CD8-positive, alpha-beta memory T cell (primary cell): ENCODE measurements at regions not wholly inside any gene's neighbourhood (a gene's known extent, or its start where the extent isn't known, plus 50 kb on each side); places are given as distances from the start of the nearest gene placed in this dataset.

Source experiments
- CTCF ChIA-PET: fragments of 350-600 bp; sonication (Branson Sonifier 250); formaldehyde crosslinking; loops from one replicate; lab custom pipeline; 2021; ENCODE audit warnings: antibody characterized with exemption; lab: Charles Lee
- POLR2A ChIA-PET: fragments of 350-600 bp; sonication (Branson Sonifier 250); formaldehyde crosslinking; loops from one replicate; lab custom pipeline; 2021; ENCODE audit warnings: antibody characterized with exemption; lab: Charles Lee
- DNase-seq, 5 donors: peaks; one replicate each; pipeline versions ENCODE4 v3.0.0 to v3.0.0-alpha.2; 2020 to 2022; ENCODE audit warnings: mixed read lengths in 1 of 5
- H3K27ac ChIP-seq: one replicate; pipeline ENCODE4 v1.7.0; 2013; ENCODE audit warnings: low read depth, mild to moderate bottlenecking, low read length, moderate library complexity
- H3K27me3 ChIP-seq: 2 replicates; pipeline ENCODE4 v1.7.0; 2013; ENCODE audit warnings: low read length, mild to moderate bottlenecking; ENCODE audit not compliant: insufficient read depth, poor library complexity, severe bottlenecking
- H3K36me3 ChIP-seq: 2 replicates; pipeline ENCODE4 v1.7.0; 2013; ENCODE audit warnings: mild to moderate bottlenecking, low read length, moderate library complexity; ENCODE audit not compliant: insufficient read depth
- H3K4me1 ChIP-seq: 2 replicates; pipeline ENCODE4 v1.7.0; 2013; ENCODE audit warnings: mild to moderate bottlenecking, low read length, moderate library complexity; ENCODE audit not compliant: insufficient read depth
- H3K4me3 ChIP-seq: 2 replicates; pipeline ENCODE4 v1.7.0; 2013; ENCODE audit warnings: mild to moderate bottlenecking, low read length
- H3K9me3 ChIP-seq: 2 replicates; pipeline ENCODE4 v1.7.0; 2013; ENCODE audit warnings: mild to moderate bottlenecking, low read length
- H3K27ac Mint-ChIP-seq, 8 donors: one replicate each; pipeline ENCODE4 v1.8.0; 2020 to 2021; ENCODE audit warnings: mixed read lengths in 8 of 8, mild to moderate bottlenecking in 6 of 8, inconsistent platforms in 3 of 8, moderate library complexity in 3 of 8
- H3K27me3 Mint-ChIP-seq, 2 donors: one replicate each; pipeline ENCODE4 v1.8.0; 2020 to 2021; ENCODE audit warnings: mixed read lengths in 2 of 2, mild to moderate bottlenecking in 1 of 2, moderate library complexity in 1 of 2
- H3K36me3 Mint-ChIP-seq, 3 donors: one replicate each; pipeline ENCODE4 v1.8.0; 2020 to 2021; ENCODE audit warnings: mixed read lengths in 3 of 3, inconsistent platforms in 1 of 3, mild to moderate bottlenecking in 1 of 3
- H3K4me1 Mint-ChIP-seq, 3 donors: one replicate each; pipeline ENCODE4 v1.8.0; 2020 to 2021; ENCODE audit warnings: mixed read lengths in 3 of 3, inconsistent platforms in 1 of 3, mild to moderate bottlenecking in 1 of 3
- H3K4me3 Mint-ChIP-seq, 7 donors: one replicate each; pipeline ENCODE4 v1.8.0; 2020 to 2021; ENCODE audit warnings: mixed read lengths in 7 of 7, mild to moderate bottlenecking in 6 of 7, moderate library complexity in 4 of 7, inconsistent platforms in 2 of 7
- H3K9me3 Mint-ChIP-seq, 5 donors: one replicate each; pipeline ENCODE4 v1.8.0; 2020 to 2022; ENCODE audit warnings: mixed read lengths in 5 of 5, mild to moderate bottlenecking in 3 of 5, moderate library complexity in 2 of 5, inconsistent platforms in 1 of 5

DNA sequence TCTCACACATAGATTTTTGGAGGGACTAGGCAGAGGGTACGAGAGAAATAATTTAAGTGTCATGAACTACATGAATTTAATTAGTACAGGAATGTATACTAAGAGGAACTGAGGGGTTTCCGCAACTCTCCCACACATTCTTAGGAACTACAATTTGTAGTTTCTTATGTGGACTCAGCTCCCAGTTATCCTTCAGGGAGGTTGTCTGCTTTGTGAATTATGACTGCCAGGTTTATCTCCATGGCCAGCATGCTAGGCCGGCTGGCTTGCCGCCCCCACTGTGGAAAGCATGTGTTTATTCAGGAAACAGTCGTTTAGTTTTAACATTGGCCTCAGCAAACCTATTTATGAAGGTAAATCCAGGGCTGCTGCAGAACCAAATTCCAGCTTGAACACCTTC, 415.0 kb downstream of the KCTD16 start:
- DNase-seq: no peak
- Mint-ChIP-seq H3K36me3 (no peaks in the 10 kb centered on the region), H3K4me3 (no peak overlapping the region), H3K27ac (no peak overlapping the region), H3K9me3 (peaks cover 0 to 5% (median 2%) of the 10 kb centered on the region in 5 donors), H3K27me3 (no peaks in the 10 kb centered on the region), H3K4me1 (no peaks in the 10 kb centered on the region)
- ChIA-PET CTCF (no interaction called here), POLR2A (no interaction called here)
- Histone ChIP-seq H3K27me3 (no peaks in the 10 kb centered on the region), H3K9me3 (no peaks in the 10 kb centered on the region), H3K4me3 (no peak overlapping the region), H3K36me3 (no peaks in the 10 kb centered on the region), H3K27ac (no peak overlapping the region), H3K4me1 (no peaks in the 10 kb centered on the region)

DNA sequence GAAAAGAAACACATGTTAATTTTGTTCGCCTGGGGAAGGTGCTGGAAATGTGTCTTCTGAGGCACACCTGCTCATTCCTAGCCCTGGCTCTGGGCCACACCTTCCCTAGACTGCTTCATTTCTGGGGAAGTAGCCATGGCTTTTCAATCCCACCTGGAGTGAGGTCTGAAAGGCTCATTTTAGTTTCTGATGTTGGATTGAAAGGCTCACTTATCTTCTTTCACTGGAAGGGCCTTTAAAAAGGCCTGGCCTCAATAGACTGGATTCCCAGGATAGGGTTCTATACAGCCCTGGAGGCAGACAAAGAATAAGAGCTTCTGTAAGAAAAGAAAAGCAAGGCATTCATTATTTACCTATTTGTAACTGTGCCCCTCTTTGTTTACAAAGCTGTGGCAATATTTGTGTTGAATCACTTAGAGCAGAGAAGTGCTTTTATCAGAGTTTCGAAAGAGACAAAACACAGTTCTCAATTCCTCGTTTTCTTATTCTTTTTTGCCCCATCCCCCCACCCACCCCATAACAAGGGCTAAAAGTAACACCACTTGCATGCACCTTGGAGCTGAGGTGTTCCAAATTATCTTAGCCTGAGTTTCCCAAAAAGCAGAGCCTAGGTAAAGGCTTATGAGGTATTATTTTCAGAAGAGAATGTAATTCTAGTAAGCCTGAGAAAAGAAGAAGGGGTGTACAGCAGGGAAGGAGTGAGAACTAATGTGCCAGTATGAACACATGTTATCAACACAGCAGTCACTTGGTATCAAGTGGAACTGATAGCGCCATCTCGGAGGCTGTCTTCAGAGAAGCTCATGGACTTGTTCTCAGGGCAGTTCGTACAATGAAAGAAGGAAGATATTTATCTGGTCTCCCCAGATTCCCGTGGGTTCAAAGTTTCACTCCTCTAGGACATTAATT, 413.1 kb downstream of the KCTD16 start:
- peak overlapping the region in 1 of 8 donors; percentile 22 for H3K27ac Mint-ChIP-seq
- no peaks in the 10 kb centered on the region for H3K9me3 ChIP-seq
- no peaks in the 10 kb centered on the region for H3K27me3 ChIP-seq
- H3K4me1 ChIP-seq: no peaks in the 10 kb centered on the region
- H3K36me3 ChIP-seq: no peaks in the 10 kb centered on the region
- H3K4me1 Mint-ChIP-seq: no peaks in the 10 kb centered on the region
- no peak overlapping the region for H3K4me3 ChIP-seq
- no peak overlapping the region for H3K27ac ChIP-seq
- no peaks in the 10 kb centered on the region for H3K36me3 Mint-ChIP-seq
- peaks cover 2 to 7% (median 3%) of the 10 kb centered on the region in 5 donors for H3K9me3 Mint-ChIP-seq
- POLR2A ChIA-PET: no interaction called here
- no peak for DNase-seq
- no peak overlapping the region for H3K4me3 Mint-ChIP-seq
- no peaks in the 10 kb centered on the region for H3K27me3 Mint-ChIP-seq
- CTCF ChIA-PET: no interaction called here

DNA sequence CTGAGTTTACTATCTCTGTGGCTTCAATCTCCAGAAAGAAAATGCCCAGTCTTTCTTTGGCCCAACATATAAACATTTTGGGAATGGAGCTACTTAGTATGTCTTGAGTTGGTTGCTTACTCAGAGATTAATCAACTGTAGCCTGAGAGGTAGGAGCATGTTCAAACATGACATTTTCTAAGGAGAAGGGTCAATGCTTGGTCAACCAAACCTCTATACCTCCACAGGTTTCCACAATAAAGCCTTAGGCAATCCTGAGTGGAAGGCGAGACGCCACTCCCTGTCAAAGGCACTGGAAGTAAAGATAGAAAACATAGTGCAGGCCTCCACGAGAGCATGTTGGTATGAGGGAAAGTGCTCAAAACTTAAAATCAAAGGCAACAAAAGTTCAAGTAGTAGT, 411.4 kb downstream of the KCTD16 start:
- DNase-seq: no peak
- ChIA-PET POLR2A (no interaction called here), CTCF (no interaction called here)
- no peak overlapping the region for H3K27ac Mint-ChIP-seq
- peaks cover 2 to 7% (median 3%) of the 10 kb centered on the region in 5 donors for H3K9me3 Mint-ChIP-seq
- H3K27me3 Mint-ChIP-seq: no peaks in the 10 kb centered on the region
- H3K4me1 Mint-ChIP-seq: no peaks in the 10 kb centered on the region
- no peak overlapping the region for H3K27ac ChIP-seq
- no peak overlapping the region for H3K4me3 Mint-ChIP-seq
- no peaks in the 10 kb centered on the region for H3K27me3 ChIP-seq
- H3K4me1 ChIP-seq: no peaks in the 10 kb centered on the region
- H3K4me3 ChIP-seq: no peak overlapping the region
- no peaks in the 10 kb centered on the region for H3K36me3 ChIP-seq
- H3K36me3 Mint-ChIP-seq: no peaks in the 10 kb centered on the region
- H3K9me3 ChIP-seq: no peaks in the 10 kb centered on the region

DNA sequence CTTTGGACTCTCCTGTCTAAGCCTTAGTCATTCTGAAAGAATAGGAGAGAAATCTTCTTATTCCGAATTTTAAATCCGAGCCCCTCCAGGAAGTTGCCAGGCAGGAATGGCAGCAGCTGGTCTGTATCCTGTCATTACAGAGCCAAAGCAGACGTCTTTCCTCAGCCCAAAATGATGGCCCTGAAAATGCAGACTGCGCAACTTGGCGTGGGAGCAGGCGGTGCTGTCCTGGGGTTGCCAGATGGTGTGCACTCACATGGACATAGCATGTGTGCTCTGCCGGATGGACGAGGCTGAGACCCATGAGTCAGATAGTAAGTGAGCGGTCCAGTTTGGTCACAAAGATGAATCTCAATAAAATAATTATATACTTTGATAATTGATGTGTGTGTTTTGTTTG, 410.4 kb downstream of the KCTD16 start:
- no peaks in the 10 kb centered on the region for H3K4me1 ChIP-seq
- no peak overlapping the region for H3K4me3 ChIP-seq
- H3K27ac ChIP-seq: no peak overlapping the region
- no peaks in the 10 kb centered on the region for H3K27me3 ChIP-seq
- H3K4me1 Mint-ChIP-seq: no peaks in the 10 kb centered on the region
- H3K27me3 Mint-ChIP-seq: no peaks in the 10 kb centered on the region
- ChIA-PET POLR2A (no interaction called here), CTCF (no interaction called here)
- no peaks in the 10 kb centered on the region for H3K36me3 ChIP-seq
- DNase-seq: no peak
- no peak overlapping the region for H3K4me3 Mint-ChIP-seq
- H3K27ac Mint-ChIP-seq: no peak overlapping the region
- H3K9me3 ChIP-seq: no peaks in the 10 kb centered on the region
- peaks cover 2 to 7% (median 3%) of the 10 kb centered on the region in 5 donors for H3K9me3 Mint-ChIP-seq
- H3K36me3 Mint-ChIP-seq: no peaks in the 10 kb centered on the region

DNA sequence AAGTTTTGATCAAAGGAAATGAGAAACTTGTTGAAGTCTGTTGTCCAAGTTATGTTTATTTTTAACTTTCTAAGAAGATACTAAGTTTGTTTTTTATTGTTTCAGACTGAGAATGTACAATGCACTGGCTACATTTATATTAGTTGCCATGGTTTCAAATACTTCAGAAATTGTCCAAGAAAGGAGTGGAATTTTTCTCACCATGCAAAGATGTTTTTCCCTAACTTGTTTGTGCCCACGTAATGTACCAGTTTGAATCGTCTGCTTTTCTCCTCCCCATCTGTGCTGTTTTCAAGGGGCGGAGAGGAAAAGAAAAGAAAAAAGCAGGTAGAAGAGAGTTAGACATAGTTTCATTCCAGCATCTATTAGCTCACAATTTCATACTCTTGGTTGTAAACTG, 407.0 kb downstream of the KCTD16 start:
- Histone ChIP-seq H3K4me3 (no peak overlapping the region), H3K27ac (no peak overlapping the region), H3K36me3 (no peaks in the 10 kb centered on the region), H3K4me1 (no peaks in the 10 kb centered on the region), H3K9me3 (no peaks in the 10 kb centered on the region), H3K27me3 (no peaks in the 10 kb centered on the region)
- CTCF ChIA-PET: no interaction called here
- H3K4me1 Mint-ChIP-seq: no peaks in the 10 kb centered on the region
- no peaks in the 10 kb centered on the region for H3K36me3 Mint-ChIP-seq
- H3K9me3 Mint-ChIP-seq: peaks cover 2 to 9% (median 4%) of the 10 kb centered on the region in 5 donors
- H3K4me3 Mint-ChIP-seq: no peak overlapping the region
- no peaks in the 10 kb centered on the region for H3K27me3 Mint-ChIP-seq
- H3K27ac Mint-ChIP-seq: no peak overlapping the region
- POLR2A ChIA-PET: no interaction called here
- DNase-seq: no peak

DNA sequence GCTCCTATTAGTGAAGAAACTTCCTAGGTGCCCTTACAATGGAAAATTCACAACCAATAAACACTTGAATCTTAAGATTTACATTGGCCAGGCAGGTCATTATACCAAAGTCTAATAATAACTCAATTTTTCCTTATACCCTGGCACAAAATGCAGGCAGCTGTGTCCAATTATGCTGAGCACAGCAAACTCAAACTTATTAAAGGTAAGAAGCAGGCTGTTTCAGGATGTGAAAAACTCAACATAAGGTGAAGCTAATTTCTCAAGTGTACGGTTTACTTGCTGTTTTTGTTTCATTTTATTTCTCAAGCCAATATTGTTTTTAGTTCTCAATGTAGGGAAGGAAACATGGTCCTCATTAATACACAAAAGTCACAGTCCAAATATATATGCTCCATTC, 405.1 kb downstream of the KCTD16 start:
- POLR2A ChIA-PET: no interaction called here
- Histone ChIP-seq H3K4me1 (no peaks in the 10 kb centered on the region), H3K36me3 (no peaks in the 10 kb centered on the region), H3K4me3 (no peak overlapping the region), H3K27me3 (no peaks in the 10 kb centered on the region), H3K9me3 (no peaks in the 10 kb centered on the region), H3K27ac (no peak overlapping the region)
- Mint-ChIP-seq H3K4me3 (no peak overlapping the region), H3K9me3 (peaks cover 2 to 9% (median 4%) of the 10 kb centered on the region in 5 donors), H3K27me3 (peaks cover 0 to 2% of the 10 kb centered on the region in 2 donors), H3K27ac (no peak overlapping the region), H3K36me3 (no peaks in the 10 kb centered on the region), H3K4me1 (no peaks in the 10 kb centered on the region)
- CTCF ChIA-PET: no interaction called here
- DNase-seq: no peak

DNA sequence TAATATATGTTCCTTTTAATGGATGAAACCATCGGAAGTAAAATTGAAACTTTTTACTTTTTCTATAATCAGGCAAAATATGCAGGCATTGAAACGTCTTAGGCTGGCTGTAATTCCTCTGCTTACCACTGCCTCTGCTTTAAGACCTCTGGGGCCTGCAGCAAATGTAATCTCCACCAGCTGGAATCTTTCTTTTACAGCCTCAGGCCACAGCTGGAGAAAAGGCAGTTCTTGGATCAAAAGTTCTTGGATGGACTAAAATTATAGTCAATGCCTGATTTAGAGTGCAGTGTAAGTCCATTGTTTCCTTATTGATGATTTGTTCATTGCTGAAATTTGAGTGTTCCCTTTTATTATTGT, 396.7 kb downstream of the KCTD16 start:
- no peaks in the 10 kb centered on the region for H3K27me3 ChIP-seq
- Mint-ChIP-seq H3K36me3 (no peaks in the 10 kb centered on the region), H3K4me1 (no peaks in the 10 kb centered on the region), H3K27me3 (peaks cover 0 to 1% of the 10 kb centered on the region in 2 donors), H3K27ac (no peak overlapping the region), H3K9me3 (peaks cover 9 to 25% (median 21%) of the 10 kb centered on the region in 5 donors), H3K4me3 (no peak overlapping the region)
- no peak overlapping the region for H3K27ac ChIP-seq
- CTCF ChIA-PET: no interaction called here
- H3K9me3 ChIP-seq: no peaks in the 10 kb centered on the region
- DNase-seq: no peak
- no peaks in the 10 kb centered on the region for H3K36me3 ChIP-seq
- POLR2A ChIA-PET: no interaction called here
- H3K4me1 ChIP-seq: no peaks in the 10 kb centered on the region
- H3K4me3 ChIP-seq: no peak overlapping the region

DNA sequence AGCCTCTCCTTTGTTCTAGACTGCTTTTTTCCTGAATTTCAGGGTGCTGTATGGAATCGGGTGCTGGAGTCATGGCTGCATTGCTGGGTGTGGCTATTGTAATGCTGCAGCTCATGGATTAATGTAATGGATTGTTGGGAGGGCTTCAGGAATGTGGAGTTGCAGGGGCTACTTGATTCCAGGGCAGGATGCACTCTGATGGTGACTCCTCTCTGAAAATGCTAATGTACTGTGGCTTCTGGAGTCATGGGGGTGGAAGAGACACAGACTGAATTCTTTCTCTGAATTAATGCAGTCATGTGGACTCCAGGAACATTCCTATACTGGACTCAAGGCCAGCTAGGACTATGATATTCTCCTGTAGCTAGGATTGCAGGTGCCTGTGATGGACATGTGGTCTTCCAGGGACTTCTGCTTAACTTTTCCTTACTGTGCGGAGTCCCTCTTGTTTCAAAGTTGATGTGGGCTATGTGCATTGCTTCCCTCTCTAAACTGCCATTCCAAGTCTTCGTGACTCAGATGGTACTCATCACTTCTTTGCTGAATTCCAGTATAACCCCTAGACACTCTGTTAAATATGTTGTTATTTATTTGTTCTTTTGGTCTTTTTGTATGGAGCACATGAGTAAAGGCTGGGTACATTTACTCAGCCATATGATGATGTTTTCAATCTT, 396.2 kb downstream of the KCTD16 start:
- Mint-ChIP-seq H3K9me3 (peaks cover 9 to 25% (median 20%) of the 10 kb centered on the region in 5 donors), H3K27ac (no peak overlapping the region), H3K4me1 (no peaks in the 10 kb centered on the region), H3K4me3 (no peak overlapping the region), H3K36me3 (no peaks in the 10 kb centered on the region), H3K27me3 (no peaks in the 10 kb centered on the region)
- H3K4me3 ChIP-seq: no peak overlapping the region
- POLR2A ChIA-PET: no interaction called here
- H3K27ac ChIP-seq: no peak overlapping the region
- H3K9me3 ChIP-seq: no peaks in the 10 kb centered on the region
- H3K36me3 ChIP-seq: no peaks in the 10 kb centered on the region
- H3K27me3 ChIP-seq: no peaks in the 10 kb centered on the region
- CTCF ChIA-PET: no interaction called here
- no peaks in the 10 kb centered on the region for H3K4me1 ChIP-seq
- no peak for DNase-seq
